Calu3 (cell line): ENCODE measurements at regions not wholly inside any gene's neighbourhood (a gene's known extent, or its start where the extent isn't known, plus 50 kb on each side); places are given as distances from the start of the nearest gene placed in this dataset.

Experiments used
- BruUV-seq: library from RNA; stranded (reverse); fragments of 400-500 nt; replicated peaks from 2 replicates; lab custom pipeline; 2021; lab: Mats Ljungman, UMichigan
- CTCF ChIA-PET: fragments of 300-600 bp; sonication (Branson Sonifier 250); formaldehyde crosslinking; loops from one replicate; lab custom pipeline; 2022; ENCODE audit warnings: antibody characterized with exemption; lab: Charles Lee
- DNase-seq: peaks from one replicate; pipeline ENCODE4 v3.0.0; 2022
- H3K27ac Mint-ChIP-seq: one replicate; pipeline ENCODE4 v1.8.0; 2022; ENCODE audit warnings: mixed read lengths; ENCODE audit not compliant: unreplicated experiment
- H3K27me3 Mint-ChIP-seq: one replicate; pipeline ENCODE4 v1.8.0; 2022; ENCODE audit warnings: mixed read lengths; ENCODE audit not compliant: unreplicated experiment
- H3K36me3 Mint-ChIP-seq: one replicate; pipeline ENCODE4 v1.8.0; 2022; ENCODE audit warnings: mild to moderate bottlenecking, moderate library complexity, mixed read lengths; ENCODE audit not compliant: insufficient read depth, unreplicated experiment
- H3K4me1 Mint-ChIP-seq: one replicate; pipeline ENCODE4 v1.8.0; 2022; ENCODE audit warnings: mild to moderate bottlenecking, low read depth, mixed read lengths; ENCODE audit not compliant: unreplicated experiment
- H3K4me3 Mint-ChIP-seq: one replicate; pipeline ENCODE4 v1.8.0; 2022; ENCODE audit warnings: mild to moderate bottlenecking, low read depth, moderate library complexity, mixed read lengths; ENCODE audit not compliant: unreplicated experiment
- H3K9me3 Mint-ChIP-seq: one replicate; pipeline ENCODE4 v1.8.0; 2022; ENCODE audit warnings: low read depth, mixed read lengths; ENCODE audit not compliant: unreplicated experiment
- intact Hi-C: fragments of 100-400 bp; cut with micrococcal nuclease; formaldehyde crosslinking; loops from one replicate; pipeline ENCODE4 v1.10.0; 2022; ENCODE audit not compliant: unreplicated experiment
- TF ChIP-seq, protein P1 (sequence below): fragments of 200-600 bp; IDR thresholded peaks from one replicate; pipeline ENCODE4 v1.8.0; 2022; ENCODE audit warnings: antibody characterized with exemption; ENCODE audit not compliant: unreplicated experiment

DNA sequence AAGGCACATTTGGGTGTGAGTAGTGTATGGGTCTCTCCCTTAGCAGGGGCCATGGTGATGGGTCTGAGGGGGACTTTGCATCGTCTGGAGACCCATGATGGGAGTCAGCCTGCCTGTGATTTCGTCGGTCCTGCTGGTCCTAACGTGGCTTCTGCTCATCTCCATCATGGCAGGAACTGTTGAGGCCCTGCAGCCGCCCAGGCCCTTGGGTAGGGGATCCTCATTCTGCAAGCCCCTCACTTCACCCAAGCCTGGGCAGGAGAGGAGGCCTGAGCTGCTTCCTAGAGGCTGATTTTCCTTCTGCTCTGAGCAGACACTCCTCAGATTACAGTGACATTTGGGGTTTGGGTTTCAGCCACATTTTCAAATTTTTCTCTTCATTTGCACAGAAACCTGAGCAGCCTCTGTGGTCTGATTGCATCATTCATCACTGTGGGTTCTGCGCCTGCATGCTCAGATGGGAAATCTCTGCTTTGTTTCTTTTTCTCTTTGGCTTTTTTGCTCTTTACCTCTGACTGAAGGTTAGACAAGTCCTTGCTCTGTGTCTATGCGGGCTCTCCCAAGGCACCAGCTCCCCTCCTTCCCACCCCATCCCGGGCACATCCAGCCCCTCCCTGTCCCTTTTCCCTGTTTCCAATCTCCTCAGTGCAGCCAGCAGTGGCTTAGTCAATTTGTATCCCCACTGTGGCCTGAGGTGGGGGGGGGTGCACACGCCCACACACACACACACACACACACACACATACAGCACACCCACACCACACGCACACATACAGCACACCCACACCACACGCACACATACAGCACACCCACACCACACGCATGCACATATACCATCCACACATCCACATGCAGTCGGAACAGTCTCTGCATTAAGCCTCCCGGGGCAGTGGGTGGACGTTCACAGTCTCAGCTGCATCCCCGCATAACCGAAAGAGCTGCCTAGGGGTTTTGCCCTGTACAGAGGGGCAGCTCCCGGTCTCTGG, 305.4 kb upstream of the HS6ST1 start:
- Mint-ChIP-seq H3K27me3 (peaks cover 30% of the 10 kb centered on the region), H3K36me3 (no peaks in the 10 kb centered on the region), H3K4me1 (peaks cover 7% of the 10 kb centered on the region), H3K9me3 (no peaks in the 10 kb centered on the region), H3K27ac (no peak overlapping the region), H3K4me3 (no peak overlapping the region)
- TF ChIP-seq, protein P1, sequence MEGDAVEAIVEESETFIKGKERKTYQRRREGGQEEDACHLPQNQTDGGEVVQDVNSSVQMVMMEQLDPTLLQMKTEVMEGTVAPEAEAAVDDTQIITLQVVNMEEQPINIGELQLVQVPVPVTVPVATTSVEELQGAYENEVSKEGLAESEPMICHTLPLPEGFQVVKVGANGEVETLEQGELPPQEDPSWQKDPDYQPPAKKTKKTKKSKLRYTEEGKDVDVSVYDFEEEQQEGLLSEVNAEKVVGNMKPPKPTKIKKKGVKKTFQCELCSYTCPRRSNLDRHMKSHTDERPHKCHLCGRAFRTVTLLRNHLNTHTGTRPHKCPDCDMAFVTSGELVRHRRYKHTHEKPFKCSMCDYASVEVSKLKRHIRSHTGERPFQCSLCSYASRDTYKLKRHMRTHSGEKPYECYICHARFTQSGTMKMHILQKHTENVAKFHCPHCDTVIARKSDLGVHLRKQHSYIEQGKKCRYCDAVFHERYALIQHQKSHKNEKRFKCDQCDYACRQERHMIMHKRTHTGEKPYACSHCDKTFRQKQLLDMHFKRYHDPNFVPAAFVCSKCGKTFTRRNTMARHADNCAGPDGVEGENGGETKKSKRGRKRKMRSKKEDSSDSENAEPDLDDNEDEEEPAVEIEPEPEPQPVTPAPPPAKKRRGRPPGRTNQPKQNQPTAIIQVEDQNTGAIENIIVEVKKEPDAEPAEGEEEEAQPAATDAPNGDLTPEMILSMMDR: no peak
- CTCF ChIA-PET: no interaction called here
- BruUV-seq: no TSS peak
- DNase-seq: no peak
- intact Hi-C loops: no loop called here

DNA sequence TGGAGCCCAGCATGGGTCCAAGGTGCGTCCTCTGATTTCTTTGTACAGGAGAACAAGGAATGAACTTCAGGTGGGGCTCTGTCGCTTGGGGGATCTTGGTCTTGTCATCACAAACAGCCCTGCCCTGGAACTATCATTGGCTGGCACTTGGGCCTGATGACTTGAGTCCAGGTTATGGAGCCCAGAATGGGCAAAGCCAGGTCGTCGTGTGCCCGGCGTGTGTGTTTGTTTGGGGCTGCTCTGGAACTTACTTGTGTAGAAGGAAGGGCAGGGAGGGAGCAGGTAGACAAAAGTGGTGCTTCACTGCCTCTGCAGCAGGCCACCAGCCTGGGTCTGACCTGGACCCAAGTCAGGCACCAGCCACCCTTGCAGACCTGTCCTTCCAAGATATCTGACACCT, 306.3 kb upstream of the HS6ST1 start:
- Mint-ChIP-seq H3K9me3 (no peaks in the 10 kb centered on the region), H3K4me3 (no peak overlapping the region), H3K4me1 (peaks cover 7% of the 10 kb centered on the region), H3K27me3 (peaks cover 39% of the 10 kb centered on the region), H3K27ac (no peak overlapping the region), H3K36me3 (no peaks in the 10 kb centered on the region)
- CTCF ChIA-PET: no interaction called here
- no TSS peak for BruUV-seq
- no peak for DNase-seq
- intact Hi-C loops: no loop called here
- TF ChIP-seq, protein P1: no peak

GRCh38 chr2:128625421-128625820, 306.8 kb upstream of the HS6ST1 start:
- Mint-ChIP-seq H3K27ac (no peak overlapping the region), H3K4me3 (no peak overlapping the region), H3K27me3 (peaks cover 43% of the 10 kb centered on the region), H3K9me3 (no peaks in the 10 kb centered on the region), H3K4me1 (peaks cover 7% of the 10 kb centered on the region), H3K36me3 (no peaks in the 10 kb centered on the region)
- TF ChIP-seq, protein P1: no peak
- no TSS peak for BruUV-seq
- intact Hi-C loops: no loop called here
- CTCF ChIA-PET: interaction anchor here (0.6 kb wide), 1 partner anchor 39 kb away, joined by 5 read pairs; no protein-coding TSS in a partner anchor
- DNase-seq: no peak

GRCh38 chr2:128625963-128626759, 307.5 kb upstream of the HS6ST1 start:
- BruUV-seq: no TSS peak
- H3K4me1 Mint-ChIP-seq: peaks cover 7% of the 10 kb centered on the region
- H3K4me3 Mint-ChIP-seq: no peak overlapping the region
- H3K27me3 Mint-ChIP-seq: peaks cover 51% of the 10 kb centered on the region
- CTCF ChIA-PET: interaction anchor here (0.6 kb wide), 1 partner anchor 40 kb away, joined by 5 read pairs; no protein-coding TSS in a partner anchor
- DNase-seq: no peak
- H3K27ac Mint-ChIP-seq: no peak overlapping the region
- TF ChIP-seq, protein P1: no peak
- no peaks in the 10 kb centered on the region for H3K9me3 Mint-ChIP-seq
- intact Hi-C loops: no loop called here
- no peaks in the 10 kb centered on the region for H3K36me3 Mint-ChIP-seq
